ENCODE measurements at regions not wholly inside any gene's neighbourhood (a gene's known extent, or its start where the extent isn't known, plus 50 kb on each side); places are given as distances from the start of the nearest gene placed in this dataset.

DNA sequence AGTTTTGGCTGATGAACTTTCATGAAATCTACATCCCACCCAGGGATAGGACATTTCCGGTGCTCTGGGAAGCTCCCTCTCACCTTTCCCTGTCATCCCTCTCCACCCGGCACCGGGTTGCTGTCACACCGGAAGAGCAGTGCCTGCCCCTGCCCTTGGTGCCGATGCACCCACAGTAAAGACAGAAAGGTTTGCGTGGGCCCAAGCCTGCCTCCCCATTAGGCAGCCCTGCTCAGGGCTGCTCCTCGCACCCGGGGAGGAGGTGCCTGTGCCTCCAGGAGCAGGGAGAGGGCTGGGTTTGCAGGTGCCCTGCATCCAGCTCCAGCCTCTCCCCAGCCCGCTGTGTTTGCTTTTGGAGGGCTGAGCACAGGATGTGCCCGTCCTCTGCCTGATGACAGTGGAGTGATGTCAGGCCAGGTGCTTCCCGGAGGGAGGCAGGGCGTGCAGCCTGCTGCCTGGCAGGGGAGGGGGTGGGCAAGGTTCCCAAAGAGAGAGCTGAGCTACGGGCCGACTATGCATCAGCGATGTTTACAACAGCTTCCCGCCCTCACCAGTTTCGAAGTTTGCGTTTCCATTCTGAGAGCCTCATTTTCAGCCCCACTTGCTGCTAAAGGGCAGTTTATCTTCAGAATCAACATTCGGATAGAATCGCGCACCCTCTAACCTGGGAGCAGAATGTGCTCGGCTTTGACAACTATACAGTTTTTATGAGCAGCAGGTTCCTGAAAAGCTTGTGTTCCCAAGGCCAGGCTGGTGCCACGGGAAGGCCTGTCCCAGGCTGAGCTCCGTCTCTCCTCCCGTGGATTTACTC, 83.2 kb upstream of the CLDN5 start:
- TF ChIP-seq, protein P1, sequence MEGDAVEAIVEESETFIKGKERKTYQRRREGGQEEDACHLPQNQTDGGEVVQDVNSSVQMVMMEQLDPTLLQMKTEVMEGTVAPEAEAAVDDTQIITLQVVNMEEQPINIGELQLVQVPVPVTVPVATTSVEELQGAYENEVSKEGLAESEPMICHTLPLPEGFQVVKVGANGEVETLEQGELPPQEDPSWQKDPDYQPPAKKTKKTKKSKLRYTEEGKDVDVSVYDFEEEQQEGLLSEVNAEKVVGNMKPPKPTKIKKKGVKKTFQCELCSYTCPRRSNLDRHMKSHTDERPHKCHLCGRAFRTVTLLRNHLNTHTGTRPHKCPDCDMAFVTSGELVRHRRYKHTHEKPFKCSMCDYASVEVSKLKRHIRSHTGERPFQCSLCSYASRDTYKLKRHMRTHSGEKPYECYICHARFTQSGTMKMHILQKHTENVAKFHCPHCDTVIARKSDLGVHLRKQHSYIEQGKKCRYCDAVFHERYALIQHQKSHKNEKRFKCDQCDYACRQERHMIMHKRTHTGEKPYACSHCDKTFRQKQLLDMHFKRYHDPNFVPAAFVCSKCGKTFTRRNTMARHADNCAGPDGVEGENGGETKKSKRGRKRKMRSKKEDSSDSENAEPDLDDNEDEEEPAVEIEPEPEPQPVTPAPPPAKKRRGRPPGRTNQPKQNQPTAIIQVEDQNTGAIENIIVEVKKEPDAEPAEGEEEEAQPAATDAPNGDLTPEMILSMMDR (IDR thresholded peaks at IDR 0.05; ENCODE audit: low read depth, low read length), result no peak
- no peak for TF ChIP-seq EZH2phosphoT487 (IDR thresholded peaks at IDR 0.05; ENCODE audit: low read depth)
